ENCODE measurements at regions not wholly inside any gene's neighbourhood (a gene's known extent, or its start where the extent isn't known, plus 50 kb on each side); places are given as distances from the start of the nearest gene placed in this dataset.
A peak's percentile ranks its signal among the peaks of the same experiment; 100 is the strongest.

- TF ChIP-seq EZH2 (IDR thresholded peaks at IDR 0.05; ENCODE audit: low read length) (no peak), CTCF (optimal IDR thresholded peaks at IDR 0.05 in 1 of 3, IDR thresholded peaks at IDR 0.05 in 1 of 3, conservative IDR thresholded peaks at IDR 0.05 in 1 of 3; ENCODE audit: extremely low read depth in 1 of 3, insufficient read depth in 2 of 3, low read length in 3 of 3) (no peak)
- FAIRE-seq, result peak; percentile 5
- Histone ChIP-seq H3K4me2 (ENCODE audit: control insufficient read depth, extremely low read depth, insufficient read depth, low read depth, low read length) (no peak overlapping the region), H3K79me2 (ENCODE audit: control insufficient read depth, insufficient read depth, low read length) (no peaks in the 10 kb centered on the region), H3K9me1 (ENCODE audit: control insufficient read depth, extremely low read depth, insufficient read depth, low read length) (no peaks in the 10 kb centered on the region), H3K27ac (ENCODE audit: control insufficient read depth, insufficient read depth, low read length) (no peak overlapping the region), H2AFZ (ENCODE audit: control insufficient read depth, low read length) (no peak overlapping the region), H3K27me3 (ENCODE audit: control insufficient read depth, extremely low read depth, insufficient read depth, low read length) (no peaks in the 10 kb centered on the region), H3K9me3 (ENCODE audit: control insufficient read depth, low read depth, low read length) (no peaks in the 10 kb centered on the region), H4K20me1 (ENCODE audit: control insufficient read depth, extremely low read depth, insufficient read depth, low read length) (no peaks in the 10 kb centered on the region), H3K4me1 (ENCODE audit: control insufficient read depth, extremely low read depth, insufficient read depth, low read length) (peaks cover 41% of the 10 kb centered on the region), H3K4me3 (ENCODE audit: control insufficient read depth in 2 of 3, extremely low read depth in 1 of 3, insufficient read depth in 2 of 3, low read depth in 1 of 3, low read length in 3 of 3) (no peak overlapping the region), H3K9ac (ENCODE audit: control insufficient read depth, extremely low read depth, insufficient read depth, low read length) (no peak overlapping the region), H3K36me3 (ENCODE audit: control insufficient read depth in 2 of 2, extremely low read depth in 1 of 2, insufficient read depth in 2 of 2, low read length in 2 of 2) (no peaks in the 10 kb centered on the region)
- dilution Hi-C loops (cut with MboI; ENCODE audit: extremely low pct_ligation_motif_present, low sequenced_read_pairs), result no loop called here
- no peak for DNase-seq (ENCODE audit: low read depth, low spot score)
Observed at GRCh38 chr5:33316773-33317172, 124.0 kb upstream of the TARS1 start.

GRCh38 chr5:33317271-33317670, 123.5 kb upstream of the TARS1 start:
- DNase-seq (ENCODE audit: low read depth, low spot score) (no peak), FAIRE-seq (no peak)
- dilution Hi-C loops (cut with MboI; ENCODE audit: extremely low pct_ligation_motif_present, low sequenced_read_pairs), result no loop called here
- no peak overlapping the region for H3K27ac ChIP-seq (ENCODE audit: control insufficient read depth, insufficient read depth, low read length)
- no peak overlapping the region for H3K4me2 ChIP-seq (ENCODE audit: control insufficient read depth, extremely low read depth, insufficient read depth, low read depth, low read length)
- no peaks in the 10 kb centered on the region for H3K27me3 ChIP-seq (ENCODE audit: control insufficient read depth, extremely low read depth, insufficient read depth, low read length)
- H3K4me1 ChIP-seq (ENCODE audit: control insufficient read depth, extremely low read depth, insufficient read depth, low read length), result peaks cover 38% of the 10 kb centered on the region
- no peaks in the 10 kb centered on the region for H4K20me1 ChIP-seq (ENCODE audit: control insufficient read depth, extremely low read depth, insufficient read depth, low read length)
- H3K4me3 ChIP-seq (ENCODE audit: control insufficient read depth in 2 of 3, extremely low read depth in 1 of 3, insufficient read depth in 2 of 3, low read depth in 1 of 3, low read length in 3 of 3), result no peak overlapping the region
- no peaks in the 10 kb centered on the region for H3K9me1 ChIP-seq (ENCODE audit: control insufficient read depth, extremely low read depth, insufficient read depth, low read length)
- H2AFZ ChIP-seq (ENCODE audit: control insufficient read depth, low read length), result no peak overlapping the region
- no peaks in the 10 kb centered on the region for H3K79me2 ChIP-seq (ENCODE audit: control insufficient read depth, insufficient read depth, low read length)
- no peak overlapping the region for H3K9ac ChIP-seq (ENCODE audit: control insufficient read depth, extremely low read depth, insufficient read depth, low read length)
- no peaks in the 10 kb centered on the region for H3K9me3 ChIP-seq (ENCODE audit: control insufficient read depth, low read depth, low read length)
- TF ChIP-seq EZH2 (IDR thresholded peaks at IDR 0.05; ENCODE audit: low read length) (no peak), CTCF (optimal IDR thresholded peaks at IDR 0.05 in 1 of 3, IDR thresholded peaks at IDR 0.05 in 1 of 3, conservative IDR thresholded peaks at IDR 0.05 in 1 of 3; ENCODE audit: extremely low read depth in 1 of 3, insufficient read depth in 2 of 3, low read length in 3 of 3) (no peak)
- no peaks in the 10 kb centered on the region for H3K36me3 ChIP-seq (ENCODE audit: control insufficient read depth in 2 of 2, extremely low read depth in 1 of 2, insufficient read depth in 2 of 2, low read length in 2 of 2)
